NCI-H748 (cell line): ENCODE measurements at regions not wholly inside any gene's neighbourhood (a gene's known extent, or its start where the extent isn't known, plus 50 kb on each side); places are given as distances from the start of the nearest gene placed in this dataset.

ENCODE experiments used
- DNase-seq: peaks from one replicate; lab custom pipeline; 2025; ENCODE audit not compliant: unreplicated experiment; lab: John Stamatoyannopoulos, UW

DNA sequence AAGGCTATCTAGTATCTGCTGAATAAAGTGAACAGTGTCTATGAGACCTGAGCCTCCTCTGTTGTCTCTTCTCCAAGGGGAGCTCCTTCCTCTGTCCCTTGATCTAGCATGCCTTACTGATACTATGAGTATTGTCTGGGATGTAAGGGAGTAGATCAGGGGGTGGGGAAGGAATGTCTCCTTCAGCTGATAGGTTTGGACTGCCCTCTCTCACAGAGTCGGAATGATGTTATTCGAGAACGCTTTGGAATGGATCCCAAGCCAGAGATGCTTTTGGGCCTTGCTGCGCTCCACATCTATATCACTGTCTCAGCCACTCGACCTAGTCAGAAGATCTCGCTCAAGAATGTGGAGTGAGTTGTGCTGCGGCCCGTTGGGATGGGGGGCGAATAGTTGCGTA, 68.3 kb upstream of the PRPS1 start:
- no peak for DNase-seq

DNA sequence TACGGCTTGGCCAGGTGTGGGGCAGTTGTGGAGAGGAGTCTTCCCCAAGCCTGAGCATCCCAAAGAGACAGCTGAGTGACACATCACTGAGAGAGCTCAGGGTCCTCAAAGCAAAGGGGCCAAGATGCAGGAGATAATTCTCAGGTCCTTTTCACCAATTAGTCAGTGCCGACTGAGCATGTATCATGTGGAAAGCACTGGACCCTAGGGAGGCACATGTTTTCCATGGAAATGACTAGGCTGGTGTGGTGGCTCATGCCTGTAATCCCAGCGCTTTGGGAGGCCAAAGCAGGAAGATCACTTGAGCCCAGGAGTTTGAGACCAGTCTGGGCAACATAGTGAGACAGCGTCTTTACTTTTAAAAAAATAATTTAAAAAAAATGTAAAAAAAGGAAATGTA, 67.3 kb upstream of the PRPS1 start:
- no peak for DNase-seq

DNA sequence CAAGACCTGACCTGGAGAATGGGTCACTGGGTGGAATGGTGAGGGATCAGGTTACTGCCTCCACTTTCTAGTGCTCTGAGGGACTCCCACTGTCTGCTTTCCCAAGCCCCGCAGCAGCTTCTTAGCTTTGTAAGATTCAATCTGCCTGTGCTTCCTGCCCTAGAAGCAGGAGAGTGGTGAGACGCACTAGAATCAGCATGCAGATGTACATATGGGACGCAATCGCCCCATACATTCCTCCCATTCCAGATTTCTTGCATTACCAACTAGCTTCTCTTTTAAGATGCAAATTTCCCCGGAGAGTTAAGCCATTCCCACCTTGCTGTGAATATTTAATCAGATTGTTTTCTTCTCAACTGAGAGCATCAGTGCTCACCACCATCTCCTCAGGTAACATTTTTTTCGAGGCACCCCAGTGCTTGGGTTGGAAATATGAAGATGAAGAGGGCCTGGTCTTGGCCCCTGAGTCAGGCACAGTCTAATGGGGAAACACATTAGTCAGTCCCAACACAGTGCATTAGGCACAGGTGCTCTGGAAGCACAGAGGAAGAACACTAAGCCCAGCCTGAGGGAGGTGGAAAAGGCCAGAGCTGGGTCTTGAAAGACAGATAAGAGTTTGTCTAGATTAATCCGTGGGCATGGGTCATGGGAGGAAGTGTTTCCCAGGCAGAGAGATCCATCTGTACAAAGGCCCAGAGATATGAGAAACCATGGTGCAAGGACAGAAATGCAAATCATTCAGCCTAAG, 66.7 kb upstream of the PRPS1 start:
- no peak for DNase-seq

DNA sequence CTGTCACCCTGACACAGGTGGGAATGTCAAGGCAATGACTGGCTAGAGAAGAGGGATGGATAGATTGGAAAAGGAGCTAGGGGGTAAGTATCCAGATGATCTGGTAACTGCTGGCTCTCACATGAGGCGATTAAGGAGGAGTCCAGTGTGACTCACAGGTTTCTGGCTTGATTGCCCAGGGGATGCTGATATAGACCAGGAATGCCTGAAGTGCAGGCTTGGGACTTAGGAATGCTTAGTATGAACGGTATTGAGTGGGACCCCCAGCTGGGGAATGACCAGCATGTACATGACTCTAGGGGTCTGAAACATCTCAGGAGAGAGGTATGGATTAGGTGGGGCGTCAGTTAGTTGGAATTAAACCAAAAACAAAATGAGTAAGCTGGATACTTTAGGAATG, 65.8 kb upstream of the PRPS1 start:
- DNase-seq = no peak

DNA sequence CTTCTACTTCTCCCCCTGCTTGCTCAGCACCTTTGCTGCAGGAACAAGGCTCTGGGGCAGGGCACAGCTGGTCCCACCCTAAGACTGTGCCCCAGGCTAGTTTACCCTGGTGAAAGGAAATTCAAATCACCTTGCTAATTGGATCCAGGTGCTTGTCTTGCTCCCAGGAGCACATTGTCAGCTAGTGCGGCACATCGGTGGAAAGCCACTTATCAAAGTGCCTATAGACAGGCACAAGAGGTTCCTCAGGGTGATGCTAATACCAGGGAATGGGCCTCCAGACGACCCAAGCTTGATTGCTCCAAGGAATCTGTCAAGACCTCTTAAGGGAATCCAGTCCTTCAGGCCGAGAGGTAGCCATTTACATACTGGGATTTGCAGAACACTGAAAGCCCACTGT, 64.5 kb upstream of the PRPS1 start:
- peak; percentile 53 for DNase-seq

DNA sequence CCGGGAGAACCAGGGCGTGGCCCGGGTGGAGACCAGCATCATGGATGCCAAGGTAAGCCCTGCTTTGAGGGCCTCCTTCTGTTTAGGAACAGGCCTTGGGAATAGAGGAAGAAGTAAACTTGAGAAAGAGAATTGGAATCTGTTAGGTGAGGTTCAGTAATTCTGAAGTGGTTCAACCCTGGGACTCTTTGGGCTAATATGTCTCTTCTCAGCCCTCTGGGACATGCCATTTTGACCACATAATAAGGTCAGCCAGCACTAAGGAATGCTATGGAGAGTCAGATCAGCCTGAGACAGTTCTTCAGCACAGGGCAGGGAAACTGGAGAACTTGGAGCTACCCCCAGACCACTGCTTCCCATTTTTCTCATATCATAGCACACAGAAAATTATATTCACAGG, 63.3 kb upstream of the PRPS1 start:
- DNase-seq = no peak

DNA sequence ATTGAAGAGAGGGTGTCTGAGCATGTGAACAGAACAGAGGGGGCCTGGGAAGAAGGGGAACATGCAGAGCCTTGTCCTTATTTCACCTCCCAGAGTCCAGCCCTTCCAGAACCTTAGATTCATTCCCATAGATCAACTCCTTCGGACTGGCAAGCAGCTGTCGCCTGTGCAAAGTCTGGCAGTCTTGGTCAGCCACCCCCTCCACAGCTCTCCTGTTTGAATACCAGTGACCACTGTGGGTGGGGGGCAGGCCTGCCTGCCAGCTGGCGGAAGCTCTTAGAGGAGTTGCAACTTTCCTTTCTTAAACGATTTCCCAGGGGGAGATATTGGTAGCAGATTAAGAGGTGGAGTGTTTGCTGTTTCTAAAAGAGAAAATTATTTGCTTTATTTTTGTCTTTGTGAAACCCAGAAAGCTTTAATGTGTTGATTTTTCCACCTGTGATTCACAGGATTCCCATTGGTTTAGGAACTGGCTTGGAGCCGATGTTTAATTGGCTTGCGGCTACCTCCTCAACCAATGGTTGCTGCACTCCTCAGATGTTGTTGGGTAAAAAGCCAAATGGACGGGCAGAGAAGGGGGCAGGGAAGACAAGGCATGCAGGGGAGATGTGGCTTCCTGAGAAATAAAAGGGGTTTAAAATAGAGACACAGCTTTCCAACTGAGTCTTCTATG, 62.2 kb upstream of the PRPS1 start:
- DNase-seq = peak; percentile 31

DNA sequence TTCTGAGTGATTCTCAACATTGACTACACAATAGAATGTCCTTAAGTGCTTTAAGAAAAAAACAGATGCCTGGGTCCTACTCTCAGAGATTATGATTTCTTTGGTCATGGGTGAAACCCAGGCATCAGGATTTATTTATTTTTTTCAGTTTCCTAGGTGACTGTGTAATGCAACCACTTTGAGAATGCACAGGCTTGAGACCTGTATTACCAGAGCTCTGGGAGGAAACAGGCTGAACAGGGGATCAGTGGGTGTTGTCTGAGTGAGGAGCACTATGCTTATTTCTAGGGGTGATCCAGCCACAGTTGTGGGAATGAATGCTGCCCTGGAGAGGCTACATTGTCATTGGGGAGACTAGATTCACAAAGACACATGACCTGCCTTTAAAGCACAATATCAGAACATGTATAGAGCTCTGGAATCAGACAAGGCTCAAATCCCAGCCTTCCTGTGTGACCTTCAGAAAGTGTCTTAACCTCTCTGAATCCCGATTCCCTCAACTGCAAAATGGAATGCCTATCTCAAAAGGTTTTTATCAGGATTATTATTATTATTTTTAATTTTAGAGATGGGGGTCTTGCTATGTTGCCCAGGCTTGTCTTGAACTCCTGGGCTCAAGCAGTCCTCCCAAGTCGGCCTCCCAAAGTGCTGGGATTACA, 61.6 kb upstream of the PRPS1 start:
- DNase-seq = peak; percentile 7

DNA sequence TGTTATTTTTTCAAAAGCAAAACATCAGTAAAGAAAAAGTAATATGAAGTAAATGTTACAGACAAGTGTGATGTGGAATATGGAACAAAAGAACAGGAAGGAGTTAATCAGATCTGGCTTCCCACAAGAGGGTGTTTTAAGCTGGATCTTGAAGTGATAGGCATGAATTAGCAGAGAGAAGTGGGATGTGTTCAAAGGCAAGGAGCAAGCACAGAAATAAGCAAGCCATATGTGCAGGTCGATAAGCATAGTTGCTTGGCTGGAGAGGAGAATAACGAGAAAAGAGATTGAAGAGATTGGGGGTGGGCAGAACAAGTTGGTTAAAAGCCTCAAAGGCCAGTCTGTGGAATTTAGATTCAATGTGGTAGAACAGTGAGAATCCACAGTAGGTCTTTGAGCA, 60.9 kb upstream of the PRPS1 start:
- no peak for DNase-seq

DNA sequence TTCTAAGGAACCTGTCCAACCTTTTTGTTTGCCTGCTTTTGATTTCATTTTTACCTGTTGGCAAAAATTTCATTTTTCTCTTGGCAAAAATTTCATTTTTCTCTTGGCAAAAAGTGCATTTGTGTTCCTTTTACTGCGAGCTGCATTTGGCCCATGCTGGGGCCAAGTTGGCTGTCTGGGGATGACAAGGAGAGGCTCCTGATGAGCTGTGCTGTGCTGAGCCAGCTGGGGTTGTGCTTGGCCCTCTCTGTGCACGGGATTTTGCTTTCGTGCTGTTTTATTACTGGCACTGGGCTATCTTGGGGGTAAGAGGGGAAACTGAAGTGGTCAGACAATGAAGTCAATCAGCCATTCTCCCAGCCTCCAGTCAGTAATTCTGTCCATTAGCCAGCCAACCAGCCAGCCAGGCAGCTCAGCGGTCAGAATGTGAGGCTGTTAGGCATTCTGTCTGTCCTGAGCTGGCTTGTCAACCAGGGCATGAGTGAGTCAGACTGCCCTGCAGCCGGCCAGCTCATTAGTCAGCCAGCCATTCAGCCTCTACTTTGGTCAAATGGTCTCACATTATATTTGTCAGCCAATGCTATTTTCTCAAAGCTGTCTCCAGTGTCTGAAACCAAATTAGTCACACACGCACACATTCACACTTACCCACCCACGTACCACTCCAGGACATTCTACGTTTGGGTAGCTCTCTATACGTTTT, 56.9 kb upstream of the PRPS1 start:
- no peak for DNase-seq

DNA sequence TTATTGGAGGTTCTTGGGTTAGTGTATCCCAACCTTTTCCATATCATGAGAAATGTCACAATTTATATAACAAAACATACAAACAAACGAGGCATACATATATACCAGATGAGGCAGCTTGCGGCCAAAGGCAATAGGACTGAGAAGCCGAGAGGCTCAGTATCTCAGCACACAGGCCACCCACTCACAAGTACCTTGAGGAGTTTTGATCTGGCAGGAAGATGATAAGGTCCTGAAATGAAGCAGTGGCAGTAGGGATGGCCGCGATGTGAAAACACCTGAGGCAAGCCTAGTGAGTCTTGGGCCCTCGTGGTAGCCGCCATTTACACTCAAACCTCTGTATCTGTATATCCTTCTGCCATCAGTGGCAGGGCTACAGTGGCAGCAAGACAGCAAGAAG, 55.3 kb upstream of the PRPS1 start:
- DNase-seq = no peak

DNA sequence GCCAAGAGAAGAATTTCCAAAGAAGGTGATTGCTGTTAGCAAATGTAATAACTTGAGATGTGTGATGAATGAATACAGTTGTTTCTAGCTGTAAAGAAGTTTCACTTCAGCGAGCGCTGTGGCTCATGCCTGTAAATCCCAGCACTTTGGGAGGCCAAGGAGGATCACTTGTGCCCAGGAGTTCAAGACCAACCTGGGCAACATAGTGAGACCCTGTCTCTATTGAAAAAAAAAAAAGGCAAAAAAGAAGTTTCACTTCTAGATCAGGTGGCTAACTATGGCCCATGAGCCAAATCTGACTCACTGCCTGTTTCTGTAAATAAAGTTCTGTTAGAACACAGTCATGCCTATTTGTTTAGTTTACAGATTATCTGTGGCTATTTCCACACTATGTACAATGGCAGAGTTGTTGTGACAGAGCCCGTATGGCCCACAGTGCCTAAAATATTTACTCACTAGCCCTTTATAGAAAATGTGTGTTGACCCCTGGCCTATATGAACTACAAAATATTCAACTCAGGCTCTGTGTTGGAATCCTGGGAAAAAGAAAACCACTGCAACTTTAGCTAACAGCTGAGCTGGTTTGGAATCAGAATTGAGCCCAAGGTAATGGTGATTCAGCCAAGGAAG, 54.1 kb upstream of the PRPS1 start:
- DNase-seq = no peak

DNA sequence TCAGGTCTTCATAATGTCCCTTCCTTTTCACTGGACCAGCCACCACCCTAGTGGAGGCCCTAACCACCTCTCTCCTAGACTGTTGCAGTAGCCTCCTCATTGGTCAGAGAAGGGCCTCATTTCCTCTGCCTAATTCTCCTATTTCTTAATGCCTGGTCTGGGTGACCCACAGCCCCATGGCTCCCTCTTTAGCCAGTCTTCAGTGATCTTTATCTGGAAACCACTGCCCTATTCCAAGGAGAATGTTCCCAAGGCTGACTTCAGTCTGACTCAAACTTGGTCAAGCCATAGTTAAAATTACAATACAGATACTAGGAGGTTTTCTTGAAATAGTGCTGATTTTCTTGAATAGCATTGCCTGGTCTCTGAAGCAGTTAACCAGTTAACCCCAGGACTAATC, 53.6 kb upstream of the PRPS1 start:
- DNase-seq = no peak

DNA sequence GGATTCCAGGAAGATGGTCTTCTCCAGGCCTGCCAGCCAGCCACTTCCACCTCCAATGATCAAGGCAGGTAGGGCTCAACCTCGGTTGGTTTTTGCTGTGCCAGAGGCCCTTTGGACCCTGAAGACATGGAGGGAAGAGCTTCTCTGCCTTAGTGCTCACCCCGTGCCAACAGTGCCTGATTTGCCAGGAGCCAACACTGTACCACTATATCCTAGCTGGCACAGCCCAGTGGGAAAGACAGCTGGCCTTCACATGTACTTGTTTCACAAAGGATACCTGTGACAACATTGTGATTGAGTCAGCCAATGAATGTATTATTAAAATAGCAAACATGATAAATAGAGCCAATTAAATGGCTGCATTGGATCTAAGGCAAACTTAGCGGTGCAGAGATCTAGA, 51.9 kb upstream of the PRPS1 start:
- no peak for DNase-seq

DNA sequence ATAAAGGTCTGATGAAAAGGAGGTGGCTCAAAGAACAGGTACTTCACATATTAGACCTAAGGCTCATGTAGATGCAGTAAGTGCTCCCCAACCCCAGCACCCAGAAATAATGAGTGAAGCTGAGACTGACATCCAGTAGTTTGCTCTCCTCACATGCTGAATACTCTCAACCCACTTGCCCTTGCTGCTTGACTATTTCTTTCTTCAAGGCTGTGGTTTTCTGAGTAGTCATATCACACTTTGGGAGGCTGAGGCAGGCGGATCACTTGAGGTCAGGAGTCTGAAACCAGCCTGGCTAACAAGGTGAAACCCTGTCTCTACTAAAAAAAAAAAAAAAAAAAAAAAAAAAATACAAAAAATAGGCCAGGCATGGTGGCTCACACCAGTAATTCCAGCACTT, 51.5 kb upstream of the PRPS1 start:
- DNase-seq = no peak

DNA sequence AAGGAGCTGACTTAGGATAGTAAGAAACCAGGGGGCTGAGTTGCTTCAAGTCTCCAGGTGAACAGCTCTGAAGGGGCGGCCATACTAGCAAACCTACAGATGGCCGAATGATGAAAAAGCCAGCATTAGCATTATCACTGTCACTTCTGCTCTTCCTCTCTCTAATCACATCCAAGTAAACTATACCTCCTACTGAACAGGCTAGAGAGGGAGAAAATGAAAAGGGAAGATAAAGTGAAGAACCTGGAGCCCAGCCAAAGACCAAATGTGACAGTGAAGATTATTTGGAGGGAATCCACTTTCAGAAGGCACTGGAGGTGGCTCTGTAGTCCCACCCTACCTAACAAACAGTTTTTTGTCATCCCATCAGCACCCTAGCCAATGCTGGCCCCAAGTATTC, 50.4 kb upstream of the PRPS1 start:
- no peak for DNase-seq
